Brain microvascular endothelial cell (primary cell): ENCODE measurements at regions not wholly inside any gene's neighbourhood (a gene's known extent, or its start where the extent isn't known, plus 50 kb on each side); places are given as distances from the start of the nearest gene placed in this dataset.

Source experiments
- DNase-seq: peaks from one replicate; pipeline ENCODE4 v3.0.0-alpha.2; 2020
- H3K27ac ChIP-seq: fragments of 250-450 bp; sonication (Bioruptor Pico); 2 replicates; pipeline ENCODE4 v1.5.1; 2020; ENCODE audit warnings: mild to moderate bottlenecking, moderate library complexity
- H3K27me3 ChIP-seq: fragments of 250-450 bp; sonication (Bioruptor Pico); replicated peaks from 2 replicates; pipeline ENCODE4 v1.5.1; 2020; ENCODE audit warnings: mild to moderate bottlenecking
- H3K36me3 ChIP-seq: fragments of 250-450 bp; sonication (Bioruptor Pico); replicated peaks from 2 replicates; pipeline ENCODE4 v1.5.1; 2020; ENCODE audit warnings: mild to moderate bottlenecking
- H3K4me3 ChIP-seq: 2 replicates; pipeline ENCODE4 v1.5.1; 2011; ENCODE audit warnings: low read depth, mild to moderate bottlenecking, control low read depth, low read length, moderate library complexity
- CTCF ChIP-seq: IDR thresholded peaks from 2 replicates; pipeline ENCODE4 v1.5.1; 2011; ENCODE audit warnings: low read depth, mild to moderate bottlenecking, moderate library complexity, low read length, control low read depth, inconsistent platforms; ENCODE audit errors: missing control alignments
- in situ Hi-C: cut with HindIII; loops from 2 replicates; pipeline ENCODE4 v1.10.0; 2017; ENCODE audit warnings: low sequenced_read_pairs, low pct_ligation_motif_present

GRCh38 chr1:96178053-96178452 lies 543.5 kb upstream of the PTBP2 start:
- in situ Hi-C loops, result no loop called here
- no peak for DNase-seq
- Histone ChIP-seq H3K27me3 (no peaks in the 10 kb centered on the region), H3K27ac (no peak overlapping the region), H3K36me3 (no peaks in the 10 kb centered on the region), H3K4me3 (no peak overlapping the region)
- no peak for TF ChIP-seq CTCF

GRCh38 chr1:96183485-96183884 lies 538.1 kb upstream of the PTBP2 start:
- in situ Hi-C loops, result no loop called here

GRCh38 chr1:96183928-96184327 lies 537.7 kb upstream of the PTBP2 start:
- in situ Hi-C loops, result no loop called here
- no peak for DNase-seq
- H3K27ac ChIP-seq, result no peak overlapping the region
- no peaks in the 10 kb centered on the region for H3K36me3 ChIP-seq
- H3K4me3 ChIP-seq, result no peak overlapping the region
- TF ChIP-seq CTCF, result no peak
- no peaks in the 10 kb centered on the region for H3K27me3 ChIP-seq

More at GRCh38 chr1:96183485-96183884, 538.1 kb upstream of the PTBP2 start:
- H3K4me3 ChIP-seq, result no peak overlapping the region
- DNase-seq, result no peak
- H3K36me3 ChIP-seq, result no peaks in the 10 kb centered on the region
- H3K27ac ChIP-seq, result no peak overlapping the region
- TF ChIP-seq CTCF, result no peak
- H3K27me3 ChIP-seq, result no peaks in the 10 kb centered on the region

- no peak overlapping the region for H3K27ac ChIP-seq
- H3K27me3 ChIP-seq, result no peaks in the 10 kb centered on the region
- TF ChIP-seq CTCF, result no peak
- H3K36me3 ChIP-seq, result no peaks in the 10 kb centered on the region
- no peak overlapping the region for H3K4me3 ChIP-seq
- DNase-seq, result no peak
- in situ Hi-C loops, result no loop called here
These were observed 536.4 kb upstream of the PTBP2 start for GRCh38 chr1:96185181-96185580.

- no peak for TF ChIP-seq CTCF
- H3K27ac ChIP-seq, result no peak overlapping the region
- H3K27me3 ChIP-seq, result no peaks in the 10 kb centered on the region
- in situ Hi-C loops, result no loop called here
- DNase-seq, result no peak
- no peaks in the 10 kb centered on the region for H3K36me3 ChIP-seq
- H3K4me3 ChIP-seq, result no peak overlapping the region
These were observed 534.6 kb upstream of the PTBP2 start for GRCh38 chr1:96187020-96187419.

- DNase-seq, result no peak
- in situ Hi-C loops, result no loop called here
- H3K4me3 ChIP-seq, result no peak overlapping the region
- no peaks in the 10 kb centered on the region for H3K27me3 ChIP-seq
- TF ChIP-seq CTCF, result no peak
- H3K36me3 ChIP-seq, result no peaks in the 10 kb centered on the region
- no peak overlapping the region for H3K27ac ChIP-seq
These were observed 530.4 kb upstream of the PTBP2 start for GRCh38 chr1:96191165-96191564.
